Activated CD8-positive, alpha-beta T cell treated with anti-CD3 and anti-CD28 coated beads, Interleukin-2, amount 10 ng/mL, durations not matched to agents 7 days and 5 days (primary cell): ENCODE measurements at regions not wholly inside any gene's neighbourhood (a gene's known extent, or its start where the extent isn't known, plus 50 kb on each side); places are given as distances from the start of the nearest gene placed in this dataset.
A peak's percentile ranks its signal among the peaks of the same experiment; 100 is the strongest.

Experiments used
- ATAC-seq: fragments of 150-1000 bp; cut with Tn5 transposase; one replicate; pipeline ENCODE4 v1.10.0; 2021; ENCODE audit warnings: moderate library complexity
- CTCF ChIA-PET: fragments of 350-600 bp; sonication (Branson Sonifier 250); formaldehyde crosslinking; loops from one replicate; lab custom pipeline; 2021; ENCODE audit warnings: antibody characterized with exemption; lab: Charles Lee
- POLR2A ChIA-PET: fragments of 350-600 bp; sonication (Branson Sonifier 250); formaldehyde crosslinking; loops from one replicate; lab custom pipeline; 2021; ENCODE audit warnings: antibody characterized with exemption; lab: Charles Lee
- DNase-seq: peaks from one replicate; pipeline ENCODE4 v3.0.0-alpha.2; 2020
- H3K27ac Mint-ChIP-seq: one replicate; pipeline ENCODE4 v1.8.0; 2021; ENCODE audit warnings: mild to moderate bottlenecking, mixed read lengths
- H3K27me3 Mint-ChIP-seq: one replicate; pipeline ENCODE4 v1.8.0; 2021; ENCODE audit warnings: low read depth, mixed read lengths
- H3K36me3 Mint-ChIP-seq: one replicate; pipeline ENCODE4 v1.8.0; 2021; ENCODE audit warnings: low read depth, mixed read lengths
- H3K4me1 Mint-ChIP-seq: one replicate; pipeline ENCODE4 v1.8.0; 2021; ENCODE audit warnings: low read depth, mixed read lengths
- H3K4me3 Mint-ChIP-seq: one replicate; pipeline ENCODE4 v1.8.0; 2021; ENCODE audit warnings: mild to moderate bottlenecking, mixed read lengths
- H3K9me3 Mint-ChIP-seq: one replicate; pipeline ENCODE4 v1.8.0; 2022; ENCODE audit warnings: mixed read lengths; ENCODE audit not compliant: insufficient read depth

DNA sequence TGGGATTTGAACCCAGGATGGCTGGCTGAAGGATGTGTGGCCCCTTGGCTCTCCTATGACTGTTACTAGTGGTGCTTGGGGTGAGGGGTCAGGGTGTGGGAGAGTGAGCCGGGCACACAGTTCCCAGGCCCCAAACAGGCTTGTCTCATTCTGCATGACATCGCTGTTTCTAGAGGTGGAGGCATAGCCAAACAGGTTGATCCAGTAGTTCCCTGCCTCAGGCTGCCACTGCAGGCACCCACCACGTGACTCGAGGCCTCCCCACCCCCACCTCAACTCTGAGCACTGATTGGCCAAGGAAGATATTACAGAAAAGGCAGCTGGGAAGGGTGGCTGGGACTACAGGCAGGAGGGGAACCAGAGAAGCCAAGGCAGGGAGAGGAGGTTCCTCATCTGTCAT, 102.6 kb downstream of the NCOR2 start:
- Mint-ChIP-seq H3K4me3 (no peak overlapping the region), H3K27me3 (no peaks in the 10 kb centered on the region), H3K4me1 (peaks cover 50% of the 10 kb centered on the region), H3K36me3 (peaks cover 47% of the 10 kb centered on the region), H3K27ac (no peak overlapping the region), H3K9me3 (peaks cover 9% of the 10 kb centered on the region)
- ATAC-seq (no peak), DNase-seq (no peak)
- POLR2A ChIA-PET: interaction anchor here (2.5 kb wide), 1 partner anchor 9 kb away, joined by 34 read pairs; no protein-coding TSS in a partner anchor
- CTCF ChIA-PET: interaction anchor here (2.8 to 3.4 kb wide), 2 partner anchors 8 to 11 kb away, joined by 18 to 21 read pairs; no protein-coding TSS in a partner anchor

GRCh38 chr12:124464062-124464461, 103.3 kb downstream of the NCOR2 start:
- peaks cover 49% of the 10 kb centered on the region for H3K4me1 Mint-ChIP-seq
- H3K4me3 Mint-ChIP-seq: no peak overlapping the region
- H3K27me3 Mint-ChIP-seq: no peaks in the 10 kb centered on the region
- POLR2A ChIA-PET: no interaction called here
- H3K9me3 Mint-ChIP-seq: peaks cover 2% of the 10 kb centered on the region
- CTCF ChIA-PET: interaction anchor here (3.4 kb wide), 1 partner anchor 11 kb away, joined by 18 read pairs; no protein-coding TSS in a partner anchor
- peaks cover 46% of the 10 kb centered on the region for H3K36me3 Mint-ChIP-seq
- no peak overlapping the region for H3K27ac Mint-ChIP-seq
- no peak for DNase-seq
- no peak for ATAC-seq

- peaks cover 46% of the 10 kb centered on the region for H3K36me3 Mint-ChIP-seq
- H3K4me1 Mint-ChIP-seq: peaks cover 53% of the 10 kb centered on the region
- POLR2A ChIA-PET: no interaction called here
Measured at GRCh38 chr12:124463341-124463921, 104.0 kb downstream of the NCOR2 start.

DNA sequence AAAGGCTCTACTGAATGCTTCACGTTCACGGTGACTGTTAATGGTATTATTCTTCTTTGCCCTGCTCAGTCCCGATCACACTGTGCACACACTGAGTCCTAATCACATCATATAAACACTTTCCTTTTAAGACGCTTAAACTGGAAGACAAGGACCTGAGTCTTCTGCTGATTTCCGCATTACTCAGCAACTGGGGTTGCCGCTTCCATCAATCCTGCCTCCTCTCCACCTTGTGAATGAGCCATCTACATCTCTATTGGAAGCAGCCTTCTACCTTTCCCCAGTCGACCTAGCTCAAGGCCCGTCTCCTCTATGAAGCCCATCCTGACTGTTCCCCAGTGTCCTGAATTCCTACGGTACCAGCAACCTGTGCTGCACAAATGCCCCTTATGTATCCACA, 104.7 kb downstream of the NCOR2 start:
- H3K27me3 Mint-ChIP-seq: no peaks in the 10 kb centered on the region
- POLR2A ChIA-PET: no interaction called here
- DNase-seq: no peak
- H3K36me3 Mint-ChIP-seq: peaks cover 46% of the 10 kb centered on the region
- CTCF ChIA-PET: no interaction called here
- H3K27ac Mint-ChIP-seq: no peak overlapping the region
- no peaks in the 10 kb centered on the region for H3K9me3 Mint-ChIP-seq
- H3K4me1 Mint-ChIP-seq: peaks cover 60% of the 10 kb centered on the region
- no peak overlapping the region for H3K4me3 Mint-ChIP-seq
- no peak for ATAC-seq

More at GRCh38 chr12:124463341-124463921, 104.0 kb downstream of the NCOR2 start:
- no peak for ATAC-seq
- no peak for DNase-seq
- Mint-ChIP-seq H3K9me3 (no peaks in the 10 kb centered on the region), H3K27ac (no peak overlapping the region), H3K27me3 (no peaks in the 10 kb centered on the region), H3K4me3 (no peak overlapping the region)
- CTCF ChIA-PET: no interaction called here

DNA sequence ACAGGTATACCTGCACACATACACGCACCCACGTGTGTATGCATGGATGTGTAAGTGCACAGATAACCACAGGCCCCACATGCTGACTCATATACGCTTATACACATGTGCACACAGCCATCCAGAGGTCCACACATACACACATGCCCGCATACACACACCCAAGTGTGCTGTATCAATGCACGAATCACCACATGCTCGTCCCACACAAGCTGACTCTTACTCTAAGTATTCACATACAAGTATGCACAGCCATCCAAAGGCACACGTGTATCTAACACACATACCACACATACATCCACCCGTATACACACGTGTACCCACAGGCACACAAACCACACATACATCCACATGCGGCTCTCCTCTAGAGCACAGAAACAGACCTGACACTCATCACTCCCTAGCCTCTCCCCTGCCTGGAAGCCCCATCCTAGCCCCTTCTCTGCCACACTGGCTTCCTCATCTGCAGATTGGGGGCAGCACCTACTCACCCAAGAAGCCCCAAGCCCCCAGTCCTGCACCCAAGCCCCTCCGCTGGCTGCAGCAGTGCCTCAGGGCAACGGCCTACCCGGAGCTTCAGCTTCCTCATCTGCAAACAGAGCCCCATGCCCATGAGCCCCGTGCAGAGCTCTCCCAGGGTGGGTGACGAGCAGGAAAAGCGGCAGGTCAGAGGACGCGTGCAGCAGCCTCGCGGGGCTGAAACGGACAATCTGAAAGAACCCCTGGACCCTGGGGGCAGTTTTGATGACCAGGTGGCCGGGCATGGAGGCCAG, 105.4 kb downstream of the NCOR2 start:
- H3K27me3 Mint-ChIP-seq: no peaks in the 10 kb centered on the region
- CTCF ChIA-PET: no interaction called here
- H3K4me1 Mint-ChIP-seq: peaks cover 62% of the 10 kb centered on the region
- no peak overlapping the region for H3K4me3 Mint-ChIP-seq
- no peak overlapping the region for H3K27ac Mint-ChIP-seq
- no peak for DNase-seq
- no peaks in the 10 kb centered on the region for H3K9me3 Mint-ChIP-seq
- ATAC-seq: no peak
- peaks cover 46% of the 10 kb centered on the region for H3K36me3 Mint-ChIP-seq
- POLR2A ChIA-PET: no interaction called here

GRCh38 chr12:124461241-124461673, 106.2 kb downstream of the NCOR2 start:
- peaks cover 58% of the 10 kb centered on the region for H3K4me1 Mint-ChIP-seq
- POLR2A ChIA-PET: no interaction called here
- no peak for DNase-seq
- H3K27me3 Mint-ChIP-seq: no peaks in the 10 kb centered on the region
- no peak overlapping the region for H3K4me3 Mint-ChIP-seq
- CTCF ChIA-PET: no interaction called here
- ATAC-seq: no peak
- H3K27ac Mint-ChIP-seq: no peak overlapping the region
- peaks cover 48% of the 10 kb centered on the region for H3K36me3 Mint-ChIP-seq
- no peaks in the 10 kb centered on the region for H3K9me3 Mint-ChIP-seq

GRCh38 chr12:124460771-124461170, 106.6 kb downstream of the NCOR2 start:
- Mint-ChIP-seq H3K4me1 (peaks cover 59% of the 10 kb centered on the region), H3K9me3 (no peaks in the 10 kb centered on the region), H3K36me3 (peaks cover 47% of the 10 kb centered on the region), H3K27me3 (no peaks in the 10 kb centered on the region), H3K4me3 (no peak overlapping the region), H3K27ac (no peak overlapping the region)
- no peak for ATAC-seq
- ChIA-PET CTCF (no interaction called here), POLR2A (no interaction called here)
- DNase-seq: no peak

GRCh38 chr12:124459852-124460645, 107.4 kb downstream of the NCOR2 start:
- Mint-ChIP-seq H3K9me3 (no peaks in the 10 kb centered on the region), H3K27ac (peak overlapping the region; percentile 74), H3K36me3 (peaks cover 42% of the 10 kb centered on the region), H3K27me3 (no peaks in the 10 kb centered on the region), H3K4me1 (peaks cover 61% of the 10 kb centered on the region), H3K4me3 (no peak overlapping the region)
- ATAC-seq: no peak
- ChIA-PET CTCF (no interaction called here), POLR2A (no interaction called here)
- no peak for DNase-seq

- peaks cover 39% of the 10 kb centered on the region for H3K36me3 Mint-ChIP-seq
- no peaks in the 10 kb centered on the region for H3K27me3 Mint-ChIP-seq
- H3K4me1 Mint-ChIP-seq: peaks cover 61% of the 10 kb centered on the region
- ChIA-PET POLR2A (no interaction called here), CTCF (no interaction called here)
- peak overlapping the region; percentile 74 for H3K27ac Mint-ChIP-seq
- H3K9me3 Mint-ChIP-seq: no peaks in the 10 kb centered on the region
- H3K4me3 Mint-ChIP-seq: no peak overlapping the region
- DNase-seq: no peak
- no peak for ATAC-seq
Measured at GRCh38 chr12:124458992-124459851, 108.2 kb downstream of the NCOR2 start.

GRCh38 chr12:124458220-124458991, 109.0 kb downstream of the NCOR2 start:
- H3K27me3 Mint-ChIP-seq: no peaks in the 10 kb centered on the region
- H3K9me3 Mint-ChIP-seq: no peaks in the 10 kb centered on the region
- ATAC-seq (no peak), DNase-seq (no peak)
- ChIA-PET POLR2A (no interaction called here), CTCF (interaction anchor here (2.3 to 3.7 kb wide), 2 partner anchors 7 to 316 kb away, joined by 5 to 21 read pairs; no protein-coding TSS in a partner anchor)
- peak overlapping the region; percentile 31 for H3K4me3 Mint-ChIP-seq
- peak overlapping the region; percentile 80 for H3K27ac Mint-ChIP-seq
- peaks cover 65% of the 10 kb centered on the region for H3K4me1 Mint-ChIP-seq
- peaks cover 35% of the 10 kb centered on the region for H3K36me3 Mint-ChIP-seq
